Peyer's patch (tissue), 4 donors: ENCODE measurements at regions not wholly inside any gene's neighbourhood (a gene's known extent, or its start where the extent isn't known, plus 50 kb on each side); places are given as distances from the start of the nearest gene placed in this dataset.

ENCODE experiments used
- CTCF ChIP-seq, 6 experiments: fragments of 450-650 bp in 4 of 6; fragments of 200-600 bp in 2 of 6; sonication (generic) in 1 of 6; IDR thresholded peaks; one replicate each; pipeline ENCODE4 v1.5.1; 2017 to 2019; ENCODE audit warnings: antibody characterized with exemption in 6 of 6, mild to moderate bottlenecking in 3 of 6, moderate library complexity in 1 of 6
- POLR2A ChIP-seq, 2 donors: fragments of 450-650 bp; IDR thresholded peaks; one replicate each; pipeline ENCODE4 v1.5.1; 2017; ENCODE audit warnings: antibody characterized with exemption in 2 of 2, mild to moderate bottlenecking in 2 of 2, moderate library complexity in 2 of 2

GRCh38 chr5:34476941-34477565 is 179.1 kb upstream of the RAI14 start:
- TF ChIP-seq CTCF (IDR thresholded peaks at IDR 0.05) (no peak), POLR2A (IDR thresholded peaks at IDR 0.05) (no peak)
